HEK293 (cell line): ENCODE measurements at regions not wholly inside any gene's neighbourhood (a gene's known extent, or its start where the extent isn't known, plus 50 kb on each side); places are given as distances from the start of the nearest gene placed in this dataset.
A peak's percentile ranks its signal among the peaks of the same experiment; 100 is the strongest.

Experiments used
- PATZ1 ChIP-seq: fragments of 450-650 bp; formaldehyde crosslinking; IDR thresholded peaks from 2 replicates; pipeline ENCODE4 v1.5.1; 2016; ENCODE audit warnings: missing biosample characterization, missing genetic modification characterization
- SETDB1 ChIP-seq: IDR thresholded peaks from one replicate; pipeline ENCODE4 v1.6.1; 2017; ENCODE audit warnings: mild to moderate bottlenecking, low read length, moderate library complexity, mixed read lengths; ENCODE audit not compliant: insufficient read length
- ZNF114 ChIP-seq: fragments of 450-650 bp; formaldehyde crosslinking; IDR thresholded peaks from 2 replicates; pipeline ENCODE4 v1.5.0; 2017; ENCODE audit warnings: missing biosample characterization, missing genetic modification characterization
- ZNF155 ChIP-seq: fragments of 450-650 bp; formaldehyde crosslinking; IDR thresholded peaks from 2 replicates; pipeline ENCODE4 v1.5.1; 2016; ENCODE audit warnings: missing biosample characterization, missing genetic modification characterization
- ZNF274 ChIP-seq, 2 experiments: fragments of 200-500 bp in 1 of 2; fragments of 450-650 bp in 1 of 2; sonication (Bioruptor generic) in 1 of 2; formaldehyde crosslinking in 1 of 2; IDR thresholded peaks; 2 replicates each; pipeline versions ENCODE4 v1.5.1 to v1.6.1; 2014 to 2016; ENCODE audit warnings: borderline replicate concordance in 1 of 2, inconsistent platforms in 1 of 2, low read length in 1 of 2, missing biosample characterization in 1 of 2, missing genetic modification characterization in 1 of 2
- ZNF510 ChIP-seq: fragments of 450-650 bp; formaldehyde crosslinking; IDR thresholded peaks from 2 replicates; pipeline ENCODE4 v1.5.1; 2018; ENCODE audit warnings: mild to moderate bottlenecking, missing genetic modification characterization, missing biosample characterization; ENCODE audit not compliant: insufficient replicate concordance
- ZNF530 ChIP-seq: fragments of 450-650 bp; formaldehyde crosslinking; IDR thresholded peaks from 2 replicates; pipeline ENCODE4 v1.5.1; 2016; ENCODE audit warnings: low read depth, missing biosample characterization, missing genetic modification characterization
- TF ChIP-seq, protein P1 (sequence below): fragments of 450-650 bp; formaldehyde crosslinking; IDR thresholded peaks from 2 replicates; pipeline ENCODE4 v1.5.1; 2016; ENCODE audit warnings: missing biosample characterization, missing genetic modification characterization
- TF ChIP-seq, protein P2 (sequence below): fragments of 450-650 bp; formaldehyde crosslinking; IDR thresholded peaks from 2 replicates; pipeline ENCODE4 v1.5.1; 2016; ENCODE audit warnings: missing biosample characterization, missing genetic modification characterization

- TF ChIP-seq, protein P1, sequence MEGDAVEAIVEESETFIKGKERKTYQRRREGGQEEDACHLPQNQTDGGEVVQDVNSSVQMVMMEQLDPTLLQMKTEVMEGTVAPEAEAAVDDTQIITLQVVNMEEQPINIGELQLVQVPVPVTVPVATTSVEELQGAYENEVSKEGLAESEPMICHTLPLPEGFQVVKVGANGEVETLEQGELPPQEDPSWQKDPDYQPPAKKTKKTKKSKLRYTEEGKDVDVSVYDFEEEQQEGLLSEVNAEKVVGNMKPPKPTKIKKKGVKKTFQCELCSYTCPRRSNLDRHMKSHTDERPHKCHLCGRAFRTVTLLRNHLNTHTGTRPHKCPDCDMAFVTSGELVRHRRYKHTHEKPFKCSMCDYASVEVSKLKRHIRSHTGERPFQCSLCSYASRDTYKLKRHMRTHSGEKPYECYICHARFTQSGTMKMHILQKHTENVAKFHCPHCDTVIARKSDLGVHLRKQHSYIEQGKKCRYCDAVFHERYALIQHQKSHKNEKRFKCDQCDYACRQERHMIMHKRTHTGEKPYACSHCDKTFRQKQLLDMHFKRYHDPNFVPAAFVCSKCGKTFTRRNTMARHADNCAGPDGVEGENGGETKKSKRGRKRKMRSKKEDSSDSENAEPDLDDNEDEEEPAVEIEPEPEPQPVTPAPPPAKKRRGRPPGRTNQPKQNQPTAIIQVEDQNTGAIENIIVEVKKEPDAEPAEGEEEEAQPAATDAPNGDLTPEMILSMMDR = no peak
- TF ChIP-seq, protein P2, sequence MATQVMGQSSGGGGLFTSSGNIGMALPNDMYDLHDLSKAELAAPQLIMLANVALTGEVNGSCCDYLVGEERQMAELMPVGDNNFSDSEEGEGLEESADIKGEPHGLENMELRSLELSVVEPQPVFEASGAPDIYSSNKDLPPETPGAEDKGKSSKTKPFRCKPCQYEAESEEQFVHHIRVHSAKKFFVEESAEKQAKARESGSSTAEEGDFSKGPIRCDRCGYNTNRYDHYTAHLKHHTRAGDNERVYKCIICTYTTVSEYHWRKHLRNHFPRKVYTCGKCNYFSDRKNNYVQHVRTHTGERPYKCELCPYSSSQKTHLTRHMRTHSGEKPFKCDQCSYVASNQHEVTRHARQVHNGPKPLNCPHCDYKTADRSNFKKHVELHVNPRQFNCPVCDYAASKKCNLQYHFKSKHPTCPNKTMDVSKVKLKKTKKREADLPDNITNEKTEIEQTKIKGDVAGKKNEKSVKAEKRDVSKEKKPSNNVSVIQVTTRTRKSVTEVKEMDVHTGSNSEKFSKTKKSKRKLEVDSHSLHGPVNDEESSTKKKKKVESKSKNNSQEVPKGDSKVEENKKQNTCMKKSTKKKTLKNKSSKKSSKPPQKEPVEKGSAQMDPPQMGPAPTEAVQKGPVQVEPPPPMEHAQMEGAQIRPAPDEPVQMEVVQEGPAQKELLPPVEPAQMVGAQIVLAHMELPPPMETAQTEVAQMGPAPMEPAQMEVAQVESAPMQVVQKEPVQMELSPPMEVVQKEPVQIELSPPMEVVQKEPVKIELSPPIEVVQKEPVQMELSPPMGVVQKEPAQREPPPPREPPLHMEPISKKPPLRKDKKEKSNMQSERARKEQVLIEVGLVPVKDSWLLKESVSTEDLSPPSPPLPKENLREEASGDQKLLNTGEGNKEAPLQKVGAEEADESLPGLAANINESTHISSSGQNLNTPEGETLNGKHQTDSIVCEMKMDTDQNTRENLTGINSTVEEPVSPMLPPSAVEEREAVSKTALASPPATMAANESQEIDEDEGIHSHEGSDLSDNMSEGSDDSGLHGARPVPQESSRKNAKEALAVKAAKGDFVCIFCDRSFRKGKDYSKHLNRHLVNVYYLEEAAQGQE (tag by site-specific recombination) = no peak
- TF ChIP-seq ZNF274 (IDR thresholded peaks at IDR 0.05; ENCODE audit: low read length) (no peak), ZNF274 (tag by site-specific recombination; IDR thresholded peaks at IDR 0.05; ENCODE audit: borderline replicate concordance) (no peak), PATZ1 (tag by site-specific recombination) (no peak), SETDB1 (peak; percentile 45), ZNF530 (no peak), ZNF114 (no peak), ZNF155 (no peak), ZNF510 (tag by site-specific recombination) (no peak)
Observed at GRCh38 chr12:115761784-115762183, 515.7 kb downstream of the MED13L start.
